AG04449 (cell line): ENCODE measurements at regions not wholly inside any gene's neighbourhood (a gene's known extent, or its start where the extent isn't known, plus 50 kb on each side); places are given as distances from the start of the nearest gene placed in this dataset.

ENCODE experiments used
- CTCF ChIA-PET: fragments of 350-600 bp; formaldehyde crosslinking; extraction: SDS; loops from one replicate; lab custom pipeline; 2021; ENCODE audit warnings: antibody characterized with exemption; lab: Yijun Ruan, JAX
- POLR2A ChIA-PET: fragments of 400-600, 350-600 bp; formaldehyde crosslinking; extraction: SDS; loops from one replicate; lab custom pipeline; 2020; ENCODE audit warnings: antibody characterized with exemption, inconsistent platforms; lab: Yijun Ruan, JAX
- DNase-seq: peaks from one replicate; pipeline ENCODE4 v3.0.0-alpha.2; 2010; ENCODE audit warnings: low read depth, low spot score
- H3K4me3 ChIP-seq: 2 replicates; pipeline ENCODE4 v1.5.1; 2011; ENCODE audit warnings: low read depth, mild to moderate bottlenecking, control low read depth, low read length
- TF ChIP-seq, protein P1 (sequence below): IDR thresholded peaks from one replicate; pipeline ENCODE4 v1.5.1; 2011; ENCODE audit warnings: mild to moderate bottlenecking, moderate library complexity, low read length, control low read depth, inconsistent platforms; ENCODE audit not compliant: insufficient read depth; ENCODE audit errors: missing control alignments

GRCh38 chr9:109883623-109884022, 103.6 kb downstream of the PALM2AKAP2 start:
- POLR2A ChIA-PET = no interaction called here
- CTCF ChIA-PET = interaction anchor here (0.9 to 3.1 kb wide), 5 partner anchors 12 to 308 kb away, joined by 3 to 18 read pairs (median 3); no protein-coding TSS in a partner anchor
- no peak overlapping the region for H3K4me3 ChIP-seq

GRCh38 chr9:109886041-109886440, 106.0 kb downstream of the PALM2AKAP2 start:
- POLR2A ChIA-PET = no interaction called here
- CTCF ChIA-PET = interaction anchor here (0.7 to 3.7 kb wide), 6 partner anchors 8 to 310 kb away, joined by 3 to 18 read pairs (median 8); no protein-coding TSS in a partner anchor
- no peak overlapping the region for H3K4me3 ChIP-seq
- TF ChIP-seq, protein P1, sequence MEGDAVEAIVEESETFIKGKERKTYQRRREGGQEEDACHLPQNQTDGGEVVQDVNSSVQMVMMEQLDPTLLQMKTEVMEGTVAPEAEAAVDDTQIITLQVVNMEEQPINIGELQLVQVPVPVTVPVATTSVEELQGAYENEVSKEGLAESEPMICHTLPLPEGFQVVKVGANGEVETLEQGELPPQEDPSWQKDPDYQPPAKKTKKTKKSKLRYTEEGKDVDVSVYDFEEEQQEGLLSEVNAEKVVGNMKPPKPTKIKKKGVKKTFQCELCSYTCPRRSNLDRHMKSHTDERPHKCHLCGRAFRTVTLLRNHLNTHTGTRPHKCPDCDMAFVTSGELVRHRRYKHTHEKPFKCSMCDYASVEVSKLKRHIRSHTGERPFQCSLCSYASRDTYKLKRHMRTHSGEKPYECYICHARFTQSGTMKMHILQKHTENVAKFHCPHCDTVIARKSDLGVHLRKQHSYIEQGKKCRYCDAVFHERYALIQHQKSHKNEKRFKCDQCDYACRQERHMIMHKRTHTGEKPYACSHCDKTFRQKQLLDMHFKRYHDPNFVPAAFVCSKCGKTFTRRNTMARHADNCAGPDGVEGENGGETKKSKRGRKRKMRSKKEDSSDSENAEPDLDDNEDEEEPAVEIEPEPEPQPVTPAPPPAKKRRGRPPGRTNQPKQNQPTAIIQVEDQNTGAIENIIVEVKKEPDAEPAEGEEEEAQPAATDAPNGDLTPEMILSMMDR = no peak
- no peak for DNase-seq

More at GRCh38 chr9:109883623-109884022, 103.6 kb downstream of the PALM2AKAP2 start:
- TF ChIP-seq, protein P1 = no peak
- DNase-seq = no peak

DNA sequence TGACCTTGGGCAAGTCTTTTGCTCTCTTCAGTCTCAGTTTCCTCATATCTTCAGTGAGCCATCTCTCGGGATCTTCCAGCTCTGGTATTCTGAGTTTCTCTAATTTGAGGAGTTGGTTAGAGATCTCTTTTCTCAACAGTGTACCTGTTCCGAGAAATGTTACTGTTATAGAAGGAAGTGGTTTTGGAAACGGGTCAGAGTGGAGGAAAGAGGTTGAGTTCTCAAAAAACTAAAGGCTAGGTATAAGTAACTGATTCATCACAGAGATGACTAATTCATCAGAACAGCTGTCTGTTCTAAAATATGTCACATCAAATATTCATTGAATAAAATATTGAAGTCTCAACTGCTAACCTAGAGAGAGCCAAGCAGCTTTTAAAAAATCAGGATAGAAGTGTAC, 106.6 kb downstream of the PALM2AKAP2 start:
- no peak overlapping the region for H3K4me3 ChIP-seq
- ChIA-PET POLR2A (no interaction called here), CTCF (interaction anchor here (0.7 to 3.7 kb wide), 8 partner anchors 9 to 311 kb away, joined by 3 to 18 read pairs (median 8); no protein-coding TSS in a partner anchor)
- DNase-seq = no peak
- TF ChIP-seq, protein P1 = no peak

- no peak overlapping the region for H3K4me3 ChIP-seq
- CTCF ChIA-PET = interaction anchor here (0.8 to 3.7 kb wide), 16 partner anchors 9 to 446 kb away, joined by 3 to 18 read pairs (median 4); no protein-coding TSS in a partner anchor
- POLR2A ChIA-PET = no interaction called here
- TF ChIP-seq, protein P1 = no peak
- no peak for DNase-seq
Observed at GRCh38 chr9:109887079-109887478, 107.1 kb downstream of the PALM2AKAP2 start.

DNA sequence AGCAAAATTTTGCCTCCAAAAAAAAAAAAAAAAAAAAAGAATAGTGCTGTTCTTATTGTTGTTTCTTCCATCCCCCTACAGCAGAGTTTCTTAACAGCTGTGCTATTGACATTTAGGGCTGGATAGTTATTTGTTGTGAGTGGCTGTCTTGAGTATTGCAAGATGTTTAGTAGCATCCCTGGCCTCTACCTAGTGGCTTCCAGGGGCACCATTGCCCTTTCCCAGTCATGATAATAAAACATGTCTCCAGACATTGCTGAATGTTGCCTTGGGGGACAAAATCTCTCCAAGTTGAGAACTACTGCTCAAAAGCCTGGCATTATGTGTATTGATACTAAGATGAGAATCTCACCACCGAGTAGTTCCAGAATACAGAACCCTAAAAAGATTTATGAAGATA, 108.7 kb downstream of the PALM2AKAP2 start:
- ChIA-PET CTCF (interaction anchor here (0.6 to 3.7 kb wide), 9 partner anchors 9 to 254 kb away, joined by 3 to 18 read pairs (median 3); no protein-coding TSS in a partner anchor), POLR2A (no interaction called here)
- no peak for DNase-seq
- H3K4me3 ChIP-seq = no peak overlapping the region
- TF ChIP-seq, protein P1 = no peak

DNA sequence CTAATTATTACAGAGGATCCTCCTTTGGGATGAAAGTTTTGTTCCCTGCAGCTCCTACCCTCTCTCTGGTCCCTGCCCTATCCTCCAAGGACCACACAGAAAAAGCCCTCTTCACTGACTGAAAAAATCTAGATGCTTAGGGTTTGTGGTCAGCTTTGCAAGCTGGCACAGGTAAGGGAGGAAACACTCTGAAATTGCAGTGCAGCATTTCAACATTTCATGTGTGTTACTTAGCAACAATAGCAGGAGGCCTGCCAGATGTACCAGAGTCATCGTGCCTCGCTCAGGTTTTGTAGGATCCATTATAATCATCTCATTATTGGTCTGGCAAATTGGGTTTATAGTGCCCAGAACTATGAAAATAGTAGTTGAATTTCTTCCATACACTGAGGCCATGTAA, 109.5 kb downstream of the PALM2AKAP2 start:
- ChIA-PET POLR2A (no interaction called here), CTCF (interaction anchor here (0.9 to 1.3 kb wide), 3 partner anchors 9 to 11 kb away, joined by 3 to 5 read pairs (median 4); no protein-coding TSS in a partner anchor)
- H3K4me3 ChIP-seq = no peak overlapping the region
- DNase-seq = no peak
- TF ChIP-seq, protein P1 = no peak
